Inflammatory macrophage (primary cell): ENCODE measurements at regions not wholly inside any gene's neighbourhood (a gene's known extent, or its start where the extent isn't known, plus 50 kb on each side); places are given as distances from the start of the nearest gene placed in this dataset.

Experiments used
- DNase-seq, 2 donors: peaks; one replicate each; pipeline ENCODE4 v3.0.0-alpha.2; 2020 to 2022

DNA sequence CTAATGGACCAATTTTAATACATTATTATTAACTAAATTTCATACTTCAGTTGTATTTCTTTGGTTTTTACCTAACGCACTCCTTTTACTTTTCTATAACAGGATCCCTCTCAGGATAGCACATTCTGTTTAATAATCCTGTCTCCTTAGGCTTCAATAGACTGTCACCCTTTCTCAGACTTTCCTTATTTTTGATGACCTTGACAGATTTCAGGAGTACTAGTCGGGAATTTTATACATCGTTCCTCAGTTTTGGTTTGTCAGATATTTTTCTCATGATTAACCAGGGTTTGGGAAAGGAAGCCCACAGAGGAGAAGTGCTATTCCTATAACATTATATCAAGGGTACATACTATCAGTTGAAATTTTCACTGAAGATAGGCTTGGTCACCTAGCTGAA lies 768.0 kb upstream of the GJE1 start:
- DNase-seq = no peak

DNA sequence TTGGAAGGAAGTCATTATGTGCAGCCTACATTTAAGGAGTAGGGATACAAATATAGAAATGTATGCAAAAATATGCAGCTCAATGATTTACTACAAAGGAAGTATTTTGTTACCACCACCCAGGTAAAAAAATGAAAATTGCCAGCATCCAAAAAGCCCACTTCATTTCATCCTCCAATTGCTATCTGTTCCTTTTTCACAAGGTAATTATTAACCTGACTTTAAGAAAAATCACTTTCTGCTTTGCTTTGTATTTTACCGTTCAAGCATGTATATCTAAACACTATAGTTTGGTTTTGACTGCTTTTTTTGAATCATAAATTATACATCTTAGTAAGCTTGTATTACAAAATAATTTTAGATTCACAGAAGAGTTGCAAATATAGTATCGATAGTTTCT lies 768.5 kb upstream of the GJE1 start:
- no peak for DNase-seq

DNA sequence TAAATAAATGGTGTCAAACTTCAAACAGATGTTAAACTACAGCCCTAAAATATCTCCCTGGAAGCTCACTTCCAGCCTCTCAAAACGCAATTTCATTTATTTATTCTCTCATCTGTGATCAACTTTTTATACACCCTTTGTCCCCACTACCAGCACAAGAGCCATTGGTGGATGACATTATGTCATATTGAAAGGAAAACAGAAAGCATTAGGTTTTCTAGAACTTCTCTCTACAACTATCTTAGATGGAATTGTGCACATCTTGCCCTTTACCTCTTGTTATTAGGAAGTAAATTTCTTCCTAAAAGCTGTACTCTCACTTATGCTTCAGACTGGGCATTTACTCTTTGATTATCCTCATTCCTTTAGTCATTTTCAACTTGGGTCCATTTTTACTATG lies 771.2 kb upstream of the GJE1 start:
- DNase-seq = no peak

DNA sequence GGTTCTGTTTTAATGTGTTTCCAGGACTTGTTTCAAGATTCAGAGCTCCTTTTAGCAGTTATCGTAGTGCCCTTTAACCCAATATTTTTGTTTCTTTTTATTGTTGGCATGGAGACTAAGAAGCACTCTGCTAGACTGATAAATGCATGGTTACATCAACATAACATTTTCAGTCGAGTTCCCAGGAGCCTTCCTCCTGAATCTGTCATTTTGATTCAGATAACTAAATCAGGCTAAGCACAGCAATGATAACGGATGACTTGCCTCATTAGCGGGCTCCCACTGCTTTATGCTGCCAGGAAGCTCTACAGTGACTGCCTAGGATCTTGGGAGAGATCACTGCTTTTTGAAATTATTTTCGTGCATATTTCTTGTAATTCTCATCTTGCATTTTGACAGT lies 772.8 kb upstream of the GJE1 start:
- no peak for DNase-seq

DNA sequence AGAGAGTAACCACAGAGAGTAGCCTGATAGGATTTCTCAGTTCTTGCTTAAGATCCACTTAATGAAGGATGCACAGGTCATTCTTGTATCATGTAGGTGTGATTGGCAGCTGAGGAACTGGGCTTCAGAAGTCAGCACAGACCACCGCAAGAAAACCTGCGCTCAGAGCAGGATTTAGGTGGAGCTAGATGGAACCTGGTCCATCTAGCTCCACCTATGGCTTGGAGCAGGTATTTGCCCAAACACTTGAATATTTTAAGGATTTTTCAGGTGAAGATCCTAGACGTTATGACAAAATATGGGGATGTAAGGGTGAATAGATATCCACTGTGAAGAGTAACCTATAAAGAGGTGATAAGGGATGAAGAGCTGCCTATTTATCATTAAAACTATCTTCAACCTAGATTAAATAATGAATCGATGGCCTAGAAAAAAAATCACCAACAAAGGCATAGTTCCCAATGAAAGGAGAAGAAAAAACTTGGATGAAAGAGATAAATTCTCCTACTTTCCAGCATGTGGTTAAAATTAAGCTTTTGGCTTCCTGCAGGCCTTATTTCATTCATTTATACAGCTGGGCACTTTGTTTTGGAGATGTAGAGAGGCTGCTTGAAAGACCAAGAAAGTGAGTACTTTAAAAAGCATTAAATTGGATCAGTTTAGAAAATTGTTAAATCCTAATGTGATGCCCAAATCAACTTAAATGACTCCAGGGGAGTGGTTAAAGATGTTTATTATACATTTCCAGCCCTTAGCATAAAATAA lies 778.4 kb upstream of the GJE1 start:
- DNase-seq = no peak

DNA sequence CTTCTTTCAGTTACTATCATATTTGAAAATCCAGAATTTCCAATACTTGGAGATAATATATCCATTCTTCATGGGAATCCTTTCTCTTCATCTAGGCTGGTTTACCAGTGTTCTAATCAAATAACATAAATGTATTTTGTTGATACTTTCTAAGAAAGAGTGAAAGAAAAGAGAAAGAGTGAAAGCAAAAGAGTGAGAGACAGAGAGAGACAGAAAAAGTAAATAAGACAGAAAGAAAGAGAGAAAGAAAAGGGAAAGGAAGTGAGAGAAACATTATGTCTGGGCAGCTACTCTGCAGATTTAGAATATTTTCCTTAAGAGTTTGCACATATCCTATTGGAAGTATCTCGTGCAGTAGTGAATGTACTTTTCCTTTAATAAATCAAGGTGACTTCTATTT lies 781.0 kb upstream of the GJE1 start:
- no peak for DNase-seq

- DNase-seq = no peak
Observed at GRCh38 chr6:141349710-141350109, 783.0 kb upstream of the GJE1 start.

- DNase-seq = no peak
Observed at GRCh38 chr6:141347906-141348492, 784.7 kb upstream of the GJE1 start.

DNA sequence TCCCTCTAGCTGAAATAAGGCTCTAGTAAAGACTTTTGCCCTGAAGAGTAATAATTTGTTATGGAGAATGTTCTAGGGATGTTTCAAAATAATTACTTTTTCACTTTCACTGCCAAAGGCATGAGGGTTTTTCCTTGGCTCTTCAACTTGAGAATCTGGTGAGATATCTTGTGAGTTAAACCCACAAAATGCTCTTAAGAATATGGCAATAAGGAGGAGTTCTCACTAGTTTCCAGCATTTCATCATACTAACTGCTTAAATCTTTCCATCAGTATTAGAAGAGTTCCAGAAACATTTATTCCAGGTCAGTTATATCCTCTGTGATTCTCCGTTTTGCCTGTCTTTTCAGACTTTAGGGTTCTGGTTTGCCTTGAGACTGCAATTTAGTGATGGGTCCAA lies 785.6 kb upstream of the GJE1 start:
- DNase-seq = no peak

DNA sequence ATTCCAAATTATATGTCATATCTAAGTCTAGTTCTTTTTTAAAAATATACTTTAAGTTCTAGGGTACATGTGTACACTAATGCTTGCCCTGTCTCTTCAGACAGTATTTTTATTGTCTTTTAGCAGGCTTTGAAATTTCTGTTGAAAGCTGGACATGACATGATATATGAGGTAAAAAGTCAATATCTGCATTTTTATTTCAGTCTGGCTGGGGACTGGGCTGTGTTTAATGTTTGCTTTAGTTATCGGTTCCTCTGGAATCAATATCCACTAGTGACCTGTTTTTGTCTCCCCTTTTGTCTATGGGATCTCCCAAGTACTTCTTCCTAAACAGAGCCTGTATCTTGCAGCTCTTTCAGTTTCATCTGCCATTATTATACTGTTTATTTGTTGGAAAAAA lies 786.2 kb upstream of the GJE1 start:
- no peak for DNase-seq

- DNase-seq = no peak
Observed at GRCh38 chr6:141337191-141337590, 795.5 kb upstream of the GJE1 start.

DNA sequence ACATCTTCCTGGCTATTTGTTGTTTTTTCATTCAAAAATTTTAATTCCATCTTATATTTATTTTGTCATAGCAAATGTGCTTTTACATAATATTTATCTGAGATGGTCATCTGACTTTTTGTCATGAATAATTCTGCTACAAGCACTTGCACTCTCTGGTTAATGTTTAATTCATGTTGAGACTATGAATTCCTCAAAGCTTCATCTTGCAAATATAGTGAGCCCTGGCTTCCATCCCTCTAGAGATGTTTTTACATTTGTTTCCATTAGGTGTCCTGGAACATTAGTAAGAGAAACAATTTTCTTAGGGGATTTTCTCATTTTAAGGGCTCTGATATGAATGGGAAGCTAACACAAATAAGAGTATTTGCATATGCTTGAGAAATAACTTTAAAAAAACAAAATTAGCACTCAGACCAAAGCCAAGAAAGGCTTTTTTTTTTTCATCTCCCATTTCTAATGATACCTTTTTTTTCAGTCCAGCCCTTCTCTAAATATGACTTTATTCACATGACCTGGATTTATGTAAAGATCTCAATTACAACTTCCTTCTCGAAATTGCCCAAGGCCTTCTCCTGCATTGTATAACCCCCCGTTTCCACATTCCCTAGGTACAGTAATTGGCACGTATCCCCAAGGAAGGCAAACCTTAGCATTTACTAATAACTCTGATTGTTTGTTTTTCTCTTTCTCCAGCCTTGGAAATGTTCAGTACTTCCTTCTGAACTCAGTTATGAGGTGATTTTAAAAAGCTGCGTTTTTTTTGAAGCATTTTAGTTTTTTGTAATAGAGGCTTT lies 797.0 kb upstream of the GJE1 start:
- DNase-seq = no peak

GRCh38 chr6:141326925-141327324 lies 805.8 kb upstream of the GJE1 start:
- no peak for DNase-seq

- peak in 1 of 2 donors; percentile 3 for DNase-seq
Observed at GRCh38 chr6:141326426-141326825, 806.3 kb upstream of the GJE1 start.

DNA sequence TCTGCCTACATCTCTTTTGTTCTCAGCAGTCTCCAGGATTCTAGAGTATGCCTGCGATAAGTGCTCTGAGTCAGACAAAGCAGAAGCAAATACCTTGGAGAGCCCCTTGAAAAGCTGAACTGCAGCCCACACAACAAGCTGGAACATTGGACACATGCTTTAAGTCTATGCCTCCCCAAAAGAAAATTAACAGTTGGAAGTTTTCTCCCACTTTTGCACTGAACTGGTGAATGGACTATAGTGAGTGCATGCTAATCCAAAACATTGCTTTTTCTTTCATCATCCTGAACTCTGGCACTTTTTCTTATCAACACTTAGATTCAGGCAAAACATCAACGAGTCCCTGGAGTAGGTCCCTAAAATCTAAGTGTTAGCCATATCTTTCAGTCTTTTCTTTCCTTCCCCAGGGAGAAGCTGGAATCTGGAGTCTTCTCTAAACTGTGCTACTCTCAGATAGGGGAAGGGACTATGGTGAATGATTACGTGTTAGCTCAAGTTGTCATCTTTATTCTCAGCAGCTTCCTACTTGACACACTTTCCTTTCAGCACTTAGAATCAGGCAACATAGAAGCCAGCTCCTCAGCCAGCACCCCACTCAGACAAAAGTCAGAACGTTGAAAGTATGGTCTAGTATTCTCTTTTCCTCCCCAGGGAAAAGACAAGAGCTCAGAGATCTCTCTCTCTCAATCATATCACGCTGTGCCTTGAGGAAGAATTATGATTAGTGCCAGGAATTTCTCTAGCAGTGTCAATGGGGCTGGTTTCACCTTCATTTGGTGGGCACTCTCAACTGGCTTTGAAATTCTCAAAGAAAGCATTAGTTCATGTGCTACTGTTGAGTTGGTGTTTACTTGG lies 811.0 kb upstream of the GJE1 start:
- DNase-seq = no peak

DNA sequence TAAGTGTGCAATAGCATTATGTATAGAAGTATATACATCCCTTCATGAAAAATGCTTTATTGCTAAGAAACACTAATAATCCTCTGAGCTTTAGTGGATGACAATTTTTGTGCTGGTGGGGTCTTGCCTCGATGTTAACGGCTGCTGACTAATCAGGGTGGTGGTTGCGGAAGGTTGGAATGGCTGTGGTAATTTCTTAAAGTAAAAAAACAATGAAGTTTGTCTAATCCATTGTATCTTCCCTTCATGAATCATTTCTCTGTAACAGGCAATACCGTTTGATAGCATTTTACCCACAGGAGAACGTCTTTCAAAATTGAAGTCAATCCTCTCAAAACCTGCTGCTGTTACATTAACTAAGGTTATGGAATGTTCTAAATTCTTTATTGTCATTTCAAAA lies 816.5 kb upstream of the GJE1 start:
- DNase-seq = no peak

DNA sequence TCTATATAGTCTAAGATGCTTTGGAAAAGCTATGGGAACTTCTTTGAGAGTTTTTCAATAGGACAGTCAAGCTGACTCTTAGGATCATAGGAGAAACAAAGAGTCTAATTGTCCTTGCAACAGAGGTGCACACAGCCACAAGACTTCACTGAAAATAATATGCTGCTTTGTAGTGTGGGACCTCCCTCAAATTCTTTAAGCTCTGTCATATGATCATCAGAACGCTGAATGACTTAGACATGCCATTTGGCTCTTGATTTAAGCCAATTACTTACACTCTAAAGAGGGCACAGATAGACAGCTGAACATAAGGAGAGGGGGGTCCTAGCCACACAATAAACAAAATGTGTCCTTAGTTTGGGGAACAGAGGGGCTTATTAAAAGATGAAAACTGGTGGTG lies 818.7 kb upstream of the GJE1 start:
- DNase-seq = no peak

- no peak for DNase-seq
Observed at GRCh38 chr6:141309295-141309694, 823.4 kb upstream of the GJE1 start.

DNA sequence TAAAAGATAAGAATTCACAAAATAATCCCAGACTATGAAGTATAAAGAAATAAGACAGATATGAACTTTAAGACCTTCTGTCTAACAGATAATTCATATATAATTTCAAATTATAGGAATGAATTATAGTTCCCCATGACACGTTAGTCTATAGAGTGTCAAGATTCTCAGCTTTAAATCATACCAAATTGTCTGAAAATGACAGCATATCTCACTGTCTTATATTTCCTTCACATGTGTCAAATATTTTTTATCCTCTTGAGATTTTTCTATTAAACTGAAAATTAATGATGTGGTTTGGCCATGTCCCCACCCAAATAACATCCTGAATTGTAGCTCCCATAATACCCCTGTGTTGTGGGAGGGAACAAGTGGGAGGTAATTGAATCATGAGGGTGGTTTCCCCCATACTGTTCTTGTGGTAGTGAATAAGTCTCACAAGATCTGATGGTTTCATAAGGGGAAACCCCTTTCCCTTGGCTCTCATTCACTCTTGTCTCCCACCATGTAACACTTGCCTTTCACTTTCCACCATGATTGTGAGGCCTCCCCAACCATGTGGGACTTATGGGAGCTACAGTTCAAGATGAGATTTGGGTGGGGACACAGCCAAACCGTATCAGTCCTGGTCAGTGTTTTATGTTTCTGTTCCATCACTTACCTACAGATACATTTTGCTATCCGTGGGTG lies 825.3 kb upstream of the GJE1 start:
- no peak for DNase-seq

DNA sequence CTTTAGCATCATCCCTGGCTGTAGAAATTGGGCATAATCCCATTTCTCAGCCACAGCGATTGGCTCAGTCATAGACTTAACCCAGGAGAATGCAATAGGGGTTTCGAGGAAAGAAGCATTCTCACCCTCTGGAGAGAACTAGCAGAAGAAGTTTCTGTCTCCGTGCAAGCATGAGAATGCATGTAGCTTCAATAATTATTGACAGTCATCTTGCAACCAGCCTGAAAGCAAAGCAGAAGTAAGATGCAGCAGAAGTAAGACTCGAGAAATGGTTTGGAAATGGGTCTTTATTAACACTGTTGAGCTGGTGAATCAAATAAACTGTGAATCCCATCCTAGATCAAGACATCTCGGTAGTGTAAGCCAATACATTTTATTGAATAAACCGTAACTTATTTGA lies 828.8 kb upstream of the GJE1 start:
- no peak for DNase-seq

DNA sequence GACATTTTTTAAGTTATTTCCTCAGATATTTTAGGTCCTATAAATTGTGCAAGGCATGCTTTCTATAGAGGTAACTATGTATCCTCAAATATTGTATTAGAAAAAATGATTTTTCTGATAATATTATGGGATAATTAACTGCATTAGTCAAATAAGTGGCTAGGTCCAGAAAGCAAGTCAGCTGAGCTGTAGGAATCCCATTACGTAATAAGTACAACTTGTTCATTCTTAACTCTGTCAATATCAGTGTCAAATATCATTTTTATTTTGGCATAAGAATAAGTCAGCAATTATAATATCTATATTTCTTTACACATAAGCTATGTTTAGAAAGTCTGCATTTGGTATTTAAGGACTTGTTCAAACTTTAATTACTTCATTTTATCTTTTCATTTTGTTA lies 830.9 kb upstream of the GJE1 start:
- no peak for DNase-seq

DNA sequence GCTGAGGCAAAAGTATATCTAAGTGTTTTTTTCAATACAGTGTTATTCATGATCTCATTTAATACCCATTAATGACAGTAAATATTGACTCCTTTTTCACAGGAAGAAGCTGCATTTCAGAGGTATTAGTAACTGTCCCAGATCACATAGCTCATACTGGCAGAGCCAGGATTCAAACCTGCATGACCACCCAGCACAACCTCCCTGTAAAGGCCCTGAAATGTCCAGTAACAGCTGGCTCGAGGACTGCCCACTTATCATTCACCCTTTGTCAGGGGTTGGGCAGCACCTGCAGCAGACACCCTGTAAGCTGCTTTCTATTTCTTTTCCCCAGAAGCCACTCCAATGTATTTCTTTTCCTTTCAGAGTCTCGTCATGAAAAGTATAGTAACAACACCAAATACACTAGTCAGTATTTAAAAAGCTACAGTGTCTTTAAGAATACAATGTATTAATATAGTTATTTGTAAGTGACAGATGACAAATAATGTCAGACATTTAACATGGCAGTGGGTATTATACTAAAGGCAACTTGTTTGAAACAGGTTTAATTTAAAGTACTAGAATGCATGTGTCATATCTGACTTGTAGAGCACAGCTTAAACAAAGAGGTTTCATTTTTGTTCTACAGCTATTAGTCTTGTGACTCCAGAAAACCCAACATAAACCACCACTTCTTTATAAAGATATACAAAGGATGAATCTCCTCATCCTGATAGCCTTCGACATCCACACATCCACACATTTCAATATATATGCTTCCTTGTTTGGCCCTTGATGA lies 841.6 kb upstream of the GJE1 start:
- DNase-seq = no peak
